LNCaP clone FGC (cell line): ENCODE measurements at regions not wholly inside any gene's neighbourhood (a gene's known extent, or its start where the extent isn't known, plus 50 kb on each side); places are given as distances from the start of the nearest gene placed in this dataset.

Experiments
- DNase-seq: peaks from one replicate; pipeline ENCODE4 v3.0.0-alpha.2; 2011; ENCODE audit warnings: low read depth
- H3K4me3 ChIP-seq: 2 replicates; pipeline ENCODE4 v1.5.1; 2011; ENCODE audit warnings: mild to moderate bottlenecking, low read depth, low read length, control low read depth
- CTCF ChIP-seq: IDR thresholded peaks from 2 replicates; pipeline ENCODE4 v1.5.1; 2012; ENCODE audit warnings: mild to moderate bottlenecking; ENCODE audit not compliant: control insufficient read depth, insufficient read depth; ENCODE audit errors: extremely low read depth

GRCh38 chr4:154076921-154077320 lies 288.0 kb upstream of the SFRP2 start:
- no peak for DNase-seq
- H3K4me3 ChIP-seq: no peak overlapping the region
- TF ChIP-seq CTCF: no peak

GRCh38 chr4:154073107-154073822 lies 284.4 kb upstream of the SFRP2 start:
- no peak for DNase-seq

GRCh38 chr4:154067786-154068185 lies 278.9 kb upstream of the SFRP2 start:
- no peak for DNase-seq
- no peak for TF ChIP-seq CTCF
- no peak overlapping the region for H3K4me3 ChIP-seq

More at GRCh38 chr4:154073107-154073822, 284.4 kb upstream of the SFRP2 start:
- TF ChIP-seq CTCF: no peak
- H3K4me3 ChIP-seq: no peak overlapping the region

GRCh38 chr4:154065368-154065767 lies 276.5 kb upstream of the SFRP2 start:
- DNase-seq: no peak
- H3K4me3 ChIP-seq: no peak overlapping the region
- no peak for TF ChIP-seq CTCF

GRCh38 chr4:154064244-154064643 lies 275.4 kb upstream of the SFRP2 start:
- no peak for DNase-seq

GRCh38 chr4:154049457-154050181 lies 260.7 kb upstream of the SFRP2 start:
- DNase-seq: no peak
- TF ChIP-seq CTCF: peak; percentile 28; the same call in 1 of the 2 replicates
- no peak overlapping the region for H3K4me3 ChIP-seq

More at GRCh38 chr4:154064244-154064643, 275.4 kb upstream of the SFRP2 start:
- no peak for TF ChIP-seq CTCF
- H3K4me3 ChIP-seq: no peak overlapping the region
